ELR (cell line): ENCODE measurements at regions not wholly inside any gene's neighbourhood (a gene's known extent, or its start where the extent isn't known, plus 50 kb on each side); places are given as distances from the start of the nearest gene placed in this dataset.

Experiments used
- DNase-seq: peaks from one replicate; pipeline ENCODE4 v3.0.0-alpha.2; 2015; ENCODE audit warnings: low read depth

DNA sequence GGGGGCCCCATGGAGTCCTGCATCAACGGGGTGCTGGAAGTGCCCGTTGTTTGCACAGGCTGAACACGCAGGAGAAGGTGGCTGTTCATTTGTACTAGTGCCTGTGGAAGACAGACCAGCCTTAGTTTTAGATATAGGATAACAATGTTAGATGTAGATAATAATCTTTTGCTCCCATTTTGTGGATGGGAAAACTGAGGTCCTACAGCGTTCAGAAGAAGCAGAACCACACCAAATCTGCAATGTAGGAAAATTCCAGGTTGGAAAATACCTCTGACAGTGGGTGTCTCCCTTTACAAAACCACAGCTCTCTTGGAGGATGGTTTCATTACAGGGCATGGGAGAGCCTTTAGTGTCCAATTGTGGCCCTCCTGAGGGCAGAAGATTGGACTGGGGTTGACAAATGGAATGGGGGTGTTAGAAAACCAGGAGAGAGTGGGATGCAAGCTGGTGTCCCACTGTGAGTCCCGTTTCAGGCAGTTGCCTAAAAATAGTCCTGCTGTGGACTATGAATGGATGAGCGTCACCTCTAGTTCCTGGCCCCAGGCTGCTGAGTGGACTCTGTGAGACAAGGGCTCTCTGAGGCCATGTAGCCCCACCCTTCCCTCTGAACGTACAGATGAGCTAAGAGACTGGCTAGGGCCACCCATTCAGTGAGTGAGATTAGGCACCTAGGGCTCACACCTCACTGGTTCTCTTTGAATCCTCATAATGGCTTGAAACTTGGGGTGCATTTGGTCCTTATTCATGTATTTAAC lies 508.8 kb downstream of the MN1 start:
- no peak for DNase-seq

DNA sequence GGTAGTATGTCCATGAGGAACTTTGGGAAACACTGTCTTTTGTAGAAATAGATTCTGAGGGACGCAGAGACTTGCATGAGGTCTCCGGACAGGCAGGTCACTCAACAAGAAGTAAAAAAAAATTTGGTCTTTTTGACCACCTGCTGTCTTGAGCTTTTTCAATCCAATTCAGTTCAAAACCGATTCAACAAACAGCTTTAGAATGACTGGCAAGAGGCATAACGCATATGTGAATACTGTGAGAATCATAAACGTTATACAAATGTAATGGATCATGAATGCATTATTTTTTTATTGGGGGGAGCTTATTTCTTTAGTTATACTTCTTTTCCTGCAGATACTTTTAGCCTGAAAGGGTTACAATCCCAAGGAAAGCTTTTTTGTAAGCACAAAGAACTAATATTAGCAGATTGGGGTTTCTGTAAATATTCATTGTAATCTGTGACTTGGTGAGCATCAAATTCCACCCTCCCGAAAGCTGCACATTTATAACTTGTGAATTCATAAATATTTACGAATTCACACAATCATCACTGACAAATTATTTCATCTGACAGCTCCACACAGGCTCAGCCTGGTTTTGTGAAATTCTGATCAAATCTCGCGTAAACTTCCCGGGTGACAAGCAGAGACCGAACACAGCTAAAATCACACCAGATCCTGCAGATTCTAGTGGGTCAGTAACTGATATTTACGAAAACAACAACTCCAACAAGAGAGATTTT lies 507.7 kb downstream of the MN1 start:
- no peak for DNase-seq

DNA sequence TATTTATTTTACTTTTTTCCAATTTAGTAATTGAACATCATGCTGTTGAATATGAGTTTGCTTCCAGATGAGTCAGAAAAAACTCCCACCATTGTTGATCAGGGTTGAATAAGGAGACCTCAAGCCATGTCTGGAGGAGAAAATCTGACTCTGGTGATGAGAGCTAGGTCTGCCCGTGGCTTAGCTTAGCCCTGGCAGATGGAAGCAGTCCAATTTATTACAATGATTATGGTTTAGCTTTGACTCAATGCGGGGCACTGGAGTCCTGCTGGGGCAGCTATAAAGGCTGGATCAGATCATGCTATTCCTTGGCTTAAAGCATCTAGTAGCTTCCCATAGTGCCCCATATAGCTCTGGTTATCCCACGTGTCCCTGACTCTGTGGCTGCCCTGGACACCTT lies 506.5 kb downstream of the MN1 start:
- no peak for DNase-seq

DNA sequence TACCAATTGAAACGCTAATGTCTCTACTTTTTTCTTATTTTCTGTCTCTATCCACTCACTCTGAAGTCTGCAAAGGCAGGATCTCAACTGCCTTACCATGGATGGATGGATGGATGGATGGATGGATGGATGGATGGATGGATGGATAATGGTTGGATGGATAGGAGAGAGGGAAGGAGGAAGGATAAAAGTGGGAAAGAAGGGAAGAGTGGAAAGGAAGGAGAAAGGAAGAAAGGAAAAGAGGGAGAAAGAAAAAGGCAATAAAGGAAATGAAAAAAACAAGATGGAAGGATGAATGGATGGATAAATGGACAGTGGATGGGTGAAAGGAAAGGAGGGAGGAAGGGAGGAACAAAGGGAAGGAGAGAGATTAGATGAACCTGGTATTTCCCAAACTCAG lies 506.0 kb downstream of the MN1 start:
- DNase-seq, result no peak

DNA sequence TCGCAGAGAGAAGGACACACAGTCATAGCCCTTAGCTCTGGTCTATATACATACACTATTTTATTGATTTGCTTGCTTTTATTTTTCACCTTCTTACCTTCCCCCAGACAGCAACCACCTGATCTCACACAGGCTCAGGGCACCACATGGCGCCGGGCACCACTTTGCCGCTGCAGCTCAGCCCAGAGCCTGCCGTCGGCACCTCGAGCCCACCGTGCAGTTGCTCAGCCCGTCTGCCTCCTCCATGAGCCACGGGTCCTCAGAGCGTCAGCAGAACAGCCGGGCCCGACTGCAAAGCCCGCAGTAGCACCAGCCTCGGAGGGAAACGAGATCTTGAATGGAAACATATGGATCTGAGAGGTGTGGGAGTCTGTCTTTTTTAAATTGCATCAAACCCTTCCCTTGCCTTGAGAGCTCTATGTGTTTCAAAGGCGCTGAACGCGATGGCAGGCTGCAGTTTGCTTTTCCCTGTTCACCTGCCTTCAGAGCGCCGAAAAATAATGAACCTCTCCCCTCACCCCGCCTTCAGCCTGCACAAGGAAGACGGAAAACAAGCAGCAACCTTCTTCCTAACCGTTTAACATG lies 505.4 kb downstream of the MN1 start:
- no peak for DNase-seq

DNA sequence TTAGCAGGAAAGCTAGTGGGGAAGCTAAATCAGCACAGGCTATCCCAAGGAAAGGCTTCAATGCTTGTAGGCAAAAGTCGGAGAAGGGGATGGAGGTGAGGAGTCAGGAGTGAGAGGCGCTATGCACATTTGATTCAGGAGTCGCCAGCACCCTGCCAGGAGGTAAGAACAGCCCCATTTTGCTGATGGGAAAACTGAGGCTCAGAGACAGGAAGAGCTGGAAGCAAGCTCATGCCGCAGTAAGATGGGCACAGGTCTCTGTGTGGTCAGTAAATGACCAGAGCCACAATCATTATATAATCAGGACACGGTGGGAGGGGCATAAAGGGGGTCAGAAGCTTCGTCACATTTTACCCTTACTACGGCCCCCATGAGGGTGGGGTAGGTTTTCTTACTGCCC lies 504.4 kb downstream of the MN1 start:
- no peak for DNase-seq

DNA sequence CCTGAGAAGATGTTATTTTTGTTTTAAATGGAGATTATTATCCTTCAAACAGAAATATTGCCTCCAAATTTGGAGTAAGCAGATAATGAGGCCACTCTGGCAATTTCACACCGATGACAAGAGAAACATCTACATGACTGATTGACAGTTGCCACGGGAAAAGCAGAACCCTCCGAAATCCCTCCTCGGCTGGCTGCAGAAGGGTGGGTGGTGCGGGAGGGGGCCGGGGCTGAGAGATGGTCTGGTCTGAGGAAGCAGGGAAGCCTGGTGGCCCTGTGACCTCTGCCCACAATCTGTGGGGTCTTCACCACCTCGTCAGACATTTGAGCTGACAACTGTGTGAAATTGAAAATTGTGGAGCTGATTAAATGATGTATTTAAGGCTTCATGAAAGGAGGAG lies 503.2 kb downstream of the MN1 start:
- DNase-seq, result no peak

DNA sequence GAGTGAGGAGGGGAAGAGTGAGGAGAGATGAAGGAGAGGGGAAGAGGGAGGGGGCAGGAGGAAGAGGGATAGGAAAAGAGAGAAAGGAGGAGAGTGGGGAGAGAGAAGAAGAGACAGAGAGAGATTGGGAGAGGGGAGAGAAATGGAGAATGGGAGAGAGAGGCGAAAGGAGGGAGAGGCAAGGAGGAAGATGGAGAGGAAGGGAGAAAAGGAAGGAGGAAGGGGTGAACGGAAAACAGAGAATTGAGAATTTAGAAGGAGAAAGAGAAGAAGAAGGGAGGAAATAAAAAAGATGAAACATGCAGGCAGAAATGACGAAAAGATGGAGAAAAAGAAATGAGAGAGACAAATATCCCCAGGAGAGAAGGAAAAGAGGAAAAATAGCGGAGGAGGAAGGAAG lies 502.8 kb downstream of the MN1 start:
- no peak for DNase-seq

DNA sequence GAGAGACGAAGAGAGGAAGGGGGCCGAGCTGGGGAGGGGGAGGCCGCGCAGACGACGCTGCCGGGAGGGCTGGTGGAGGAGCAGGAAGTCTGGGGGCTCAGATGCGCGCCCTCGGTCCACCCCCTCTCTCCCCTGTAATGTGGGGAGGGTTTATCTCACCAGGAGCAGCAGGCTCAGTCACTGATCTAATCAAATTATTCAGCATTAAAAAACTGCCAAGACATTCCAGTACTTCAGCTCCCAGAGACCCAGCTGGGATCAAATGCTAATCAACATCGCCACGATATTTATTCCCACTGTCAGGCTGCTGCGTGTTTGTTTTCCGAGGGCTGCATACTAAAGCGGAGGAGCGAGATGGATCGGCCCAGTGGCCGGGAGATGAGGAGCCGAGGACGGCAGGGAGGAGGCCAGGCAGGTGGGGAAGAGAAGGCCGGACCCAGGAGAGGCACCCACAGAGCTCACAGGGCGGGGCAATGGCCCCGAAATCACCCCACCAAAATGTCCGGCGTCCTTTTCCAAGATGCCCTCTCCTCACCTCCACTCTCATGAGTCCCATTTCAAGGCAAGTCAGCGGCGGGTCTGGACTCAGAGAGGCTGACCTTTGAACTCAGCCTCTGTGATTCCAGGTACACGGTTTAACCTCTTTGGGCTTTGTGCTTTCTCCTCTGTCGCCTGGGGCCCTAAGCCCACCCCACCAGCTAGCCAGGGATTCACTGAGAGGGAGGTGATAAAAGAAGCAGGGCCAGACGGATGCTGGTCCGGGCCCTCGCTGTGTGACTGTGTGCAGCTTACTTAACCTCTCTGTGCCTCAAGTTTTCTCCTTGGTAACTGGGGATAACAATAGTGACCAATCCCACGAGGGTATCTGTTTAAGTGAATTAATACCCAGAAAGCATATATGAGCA lies 502.1 kb downstream of the MN1 start:
- DNase-seq, result no peak

DNA sequence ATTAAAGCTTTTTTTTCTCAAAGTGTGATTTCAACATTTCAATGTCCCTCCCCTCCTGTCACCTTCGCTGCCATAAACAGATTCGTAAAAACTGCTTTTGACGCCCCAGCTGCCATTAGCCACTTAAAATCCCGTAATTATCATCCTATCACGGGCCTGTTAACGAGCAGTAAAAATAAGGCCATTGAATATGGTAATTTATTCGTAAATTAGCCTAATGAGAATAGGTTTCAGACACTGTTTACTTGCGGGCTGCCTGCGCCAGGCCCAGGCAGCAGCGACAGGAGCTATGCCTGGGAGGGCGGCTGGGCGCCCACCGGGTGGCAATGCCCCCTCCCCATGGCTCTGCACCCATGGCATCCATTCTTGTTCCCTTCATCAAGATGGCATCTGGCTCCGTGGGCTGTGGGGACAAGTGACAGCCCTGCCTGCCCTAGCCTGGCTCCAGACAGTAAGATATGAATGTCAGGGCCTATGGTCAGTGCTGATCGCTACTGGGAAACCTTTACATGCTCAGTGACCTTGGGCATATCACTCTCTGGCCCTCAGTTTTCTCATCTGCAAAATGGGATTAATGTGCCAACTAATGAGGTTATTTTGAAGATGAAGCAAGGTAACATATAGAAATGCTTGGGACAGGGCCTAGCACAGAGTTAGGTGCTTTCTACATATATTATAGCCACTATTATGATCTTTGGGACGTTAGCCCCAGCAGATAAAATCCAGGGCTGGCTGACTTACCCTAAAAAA lies 500.8 kb downstream of the MN1 start:
- no peak for DNase-seq

DNA sequence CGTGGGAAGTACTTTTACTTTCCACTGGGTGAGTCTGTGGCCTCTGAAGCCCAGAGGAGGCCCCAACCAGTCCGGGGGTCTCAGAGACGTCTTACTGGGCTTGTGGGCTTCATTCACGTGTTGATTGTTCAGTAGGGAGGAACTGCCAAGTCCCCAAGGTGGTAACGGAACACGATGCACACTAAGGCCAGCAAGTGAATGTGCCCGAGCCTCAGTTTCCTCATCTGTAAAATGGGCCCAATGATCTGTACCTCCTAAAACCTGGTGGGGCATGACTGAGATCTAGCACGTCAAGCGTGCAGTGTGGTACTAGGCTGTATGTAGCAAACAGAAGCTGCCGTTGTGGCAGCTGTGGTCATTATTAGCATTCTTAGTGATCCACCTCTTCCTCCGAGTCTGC lies 499.1 kb downstream of the MN1 start:
- no peak for DNase-seq

DNA sequence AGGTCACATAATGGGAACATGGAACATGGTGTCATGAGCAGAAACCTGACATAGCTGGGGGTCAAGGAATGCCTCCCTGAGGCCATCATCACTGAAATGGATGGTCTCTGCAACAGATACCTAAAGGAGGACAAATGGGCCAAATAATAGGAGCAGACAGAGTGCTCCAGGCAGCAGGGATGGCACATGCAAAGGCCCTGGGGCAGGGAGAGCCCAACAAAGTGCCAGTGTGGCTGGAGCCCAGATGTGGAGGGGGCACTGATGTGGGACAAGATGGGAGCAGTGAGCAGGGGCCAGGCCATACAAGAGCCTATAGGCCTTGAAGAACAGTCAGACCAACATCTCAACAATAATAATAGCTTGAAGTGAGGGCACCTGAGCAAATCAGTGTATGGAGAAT lies 497.8 kb downstream of the MN1 start:
- no peak for DNase-seq

DNA sequence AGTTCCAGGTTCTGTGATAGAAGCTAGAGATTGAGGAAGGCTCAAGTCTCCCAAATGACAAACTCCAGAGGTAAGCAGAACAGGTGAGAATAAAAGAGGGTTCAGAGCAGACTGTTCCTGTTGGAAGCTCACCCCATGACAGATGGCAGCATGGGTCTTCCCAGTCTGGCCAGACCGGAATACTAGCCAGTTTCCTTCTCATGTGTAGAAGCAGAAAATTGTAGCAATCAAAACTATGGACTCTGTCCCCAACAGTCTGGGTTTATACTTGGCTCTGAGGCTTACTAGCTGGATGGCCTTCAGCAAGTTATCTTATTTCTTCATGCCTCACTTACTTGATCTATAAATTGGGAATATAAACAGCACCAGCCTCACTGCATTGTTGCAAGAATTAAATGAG lies 494.8 kb downstream of the MN1 start:
- no peak for DNase-seq

DNA sequence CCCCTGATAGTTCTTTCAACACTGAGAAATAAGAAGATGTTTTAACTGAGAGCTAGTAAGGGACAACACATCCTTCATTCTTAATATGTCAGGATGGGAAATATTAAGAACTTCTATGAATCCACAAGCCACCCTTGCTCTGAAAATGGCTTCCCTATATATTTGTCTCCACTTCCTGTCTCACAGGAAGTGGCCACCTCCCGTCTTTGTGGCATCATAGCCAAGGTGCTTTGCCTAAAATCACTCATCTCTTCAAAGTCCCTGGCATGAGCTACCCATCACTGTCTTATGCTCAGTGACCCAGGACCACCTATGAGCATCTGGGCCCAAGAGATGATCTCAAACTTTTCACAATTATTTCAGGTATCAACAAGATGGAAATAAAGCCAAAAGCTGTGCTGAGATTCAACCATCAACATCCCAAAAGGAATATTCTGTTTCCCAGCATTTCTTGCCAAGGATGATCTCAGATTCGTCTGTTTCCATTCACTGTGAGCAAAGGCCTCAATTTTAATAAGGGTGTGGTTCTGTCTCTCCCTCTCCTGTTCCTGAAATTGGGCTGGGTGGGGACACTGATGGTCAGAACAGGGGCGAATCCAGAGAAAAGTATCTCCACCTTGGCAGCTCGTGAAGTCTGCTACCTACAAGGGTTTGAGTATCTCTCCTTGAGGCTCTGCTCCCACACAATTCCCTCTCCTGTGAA lies 493.9 kb downstream of the MN1 start:
- no peak for DNase-seq

DNA sequence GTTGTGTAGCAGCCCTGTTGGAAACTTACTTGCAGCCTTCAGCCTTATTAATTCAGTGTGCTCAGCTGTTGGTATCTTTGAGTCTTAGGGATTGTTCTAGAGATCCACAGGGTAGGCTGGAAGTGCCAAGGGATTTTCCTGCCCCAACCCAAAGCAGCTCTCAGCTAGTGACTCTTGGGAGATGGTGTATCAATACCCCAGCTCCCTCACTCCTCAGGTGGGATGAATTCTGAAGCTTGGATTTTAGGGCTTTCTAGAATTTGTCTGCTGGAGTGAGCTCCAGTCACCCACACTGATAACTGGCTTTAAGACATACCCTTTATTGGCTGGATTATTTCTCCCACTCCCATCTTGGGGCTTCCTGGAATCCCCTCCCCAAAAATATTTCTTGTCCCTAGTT lies 493.0 kb downstream of the MN1 start:
- DNase-seq, result no peak

DNA sequence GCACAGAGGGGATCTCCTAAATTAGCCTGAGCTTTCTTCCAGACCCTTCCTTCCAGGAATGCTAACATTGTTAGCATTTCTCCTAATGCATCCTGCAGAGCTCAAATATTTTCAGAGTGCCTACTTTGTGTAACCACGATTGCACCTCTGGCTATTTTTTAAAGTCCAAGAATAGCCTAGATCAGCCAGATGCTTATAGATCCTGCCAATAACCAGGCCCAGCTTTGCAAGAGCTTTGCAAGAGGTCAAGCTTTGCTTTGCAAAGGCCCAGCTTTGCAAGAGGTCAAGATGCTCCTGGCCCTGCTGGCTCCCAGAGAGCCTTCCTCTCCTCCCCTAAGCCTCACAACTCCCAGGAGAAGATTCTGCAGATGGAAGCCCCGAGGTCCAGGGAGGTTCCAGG lies 491.9 kb downstream of the MN1 start:
- DNase-seq, result no peak

DNA sequence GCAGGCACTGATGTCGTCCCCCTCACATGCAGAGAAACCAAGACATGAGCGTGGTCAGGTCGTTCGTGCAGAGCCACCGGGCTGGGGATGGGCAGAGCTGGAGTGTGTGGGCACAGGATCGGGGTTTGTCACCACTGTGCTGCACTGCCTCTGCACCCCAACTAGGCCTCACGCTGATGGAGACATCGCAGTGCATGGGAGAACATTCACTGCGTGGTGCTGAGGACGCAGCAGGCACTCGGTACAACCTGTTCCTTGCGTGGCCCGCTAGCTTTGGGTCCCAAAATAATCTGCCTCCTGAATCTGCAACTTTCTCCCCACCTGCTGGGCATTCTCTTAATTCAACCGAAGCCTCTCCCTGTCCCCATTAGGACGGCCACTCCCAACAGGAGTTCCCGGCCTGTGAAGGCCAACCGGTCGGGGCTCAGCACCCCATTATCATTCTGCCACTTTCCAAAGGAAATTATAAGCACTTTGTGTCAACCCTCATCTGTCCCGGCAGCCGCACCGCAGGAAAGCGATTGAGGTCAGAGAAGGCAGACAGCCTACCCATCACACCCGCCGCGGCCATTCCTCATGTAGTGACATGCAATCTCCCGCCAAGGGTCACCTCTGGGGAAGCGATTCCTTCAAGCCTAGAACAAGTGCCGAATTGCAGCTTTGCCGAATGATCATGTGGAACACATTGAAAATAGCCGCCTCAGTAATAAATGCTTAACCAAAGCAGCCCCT lies 490.4 kb downstream of the MN1 start:
- no peak for DNase-seq

DNA sequence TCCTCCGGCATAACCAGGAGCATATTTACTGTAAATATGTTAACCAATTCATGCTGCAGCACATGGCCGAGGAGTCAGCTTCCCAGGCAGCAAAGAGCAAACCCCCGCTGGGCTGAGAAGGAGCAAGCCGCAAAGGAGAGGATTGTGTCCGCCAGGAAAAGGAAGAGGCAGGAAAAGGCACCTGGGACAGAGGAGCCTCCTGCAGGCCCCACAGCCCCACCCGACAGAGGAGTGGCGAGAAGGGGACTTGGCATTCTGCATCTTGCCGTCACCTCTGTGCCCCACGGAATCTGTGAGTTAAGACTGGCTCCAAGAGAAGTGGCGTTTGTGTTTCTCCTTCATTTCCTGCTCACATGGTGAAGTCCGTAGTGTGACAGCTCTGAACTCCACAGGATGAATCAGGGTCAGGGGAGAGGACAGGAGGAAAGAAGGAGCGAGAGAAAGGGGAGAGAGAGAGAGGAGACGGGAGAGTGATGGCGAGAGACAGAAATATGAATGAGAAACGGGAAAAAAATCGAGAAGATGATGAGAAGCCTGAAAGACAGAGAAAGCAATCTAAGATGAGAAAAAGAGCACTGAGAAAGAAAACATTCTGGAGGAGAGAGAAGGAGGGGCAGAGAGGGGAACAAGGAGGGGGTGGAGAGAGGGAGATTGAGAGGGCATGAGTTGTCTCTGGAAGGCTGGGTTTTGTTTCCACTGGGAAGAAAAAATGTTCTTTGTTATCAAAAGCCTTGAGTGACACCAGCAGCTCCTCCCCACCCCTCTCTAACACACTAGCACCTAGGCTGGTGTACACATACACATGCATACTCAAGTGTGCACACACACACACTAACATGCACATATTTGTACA lies 489.6 kb downstream of the MN1 start:
- no peak for DNase-seq

DNA sequence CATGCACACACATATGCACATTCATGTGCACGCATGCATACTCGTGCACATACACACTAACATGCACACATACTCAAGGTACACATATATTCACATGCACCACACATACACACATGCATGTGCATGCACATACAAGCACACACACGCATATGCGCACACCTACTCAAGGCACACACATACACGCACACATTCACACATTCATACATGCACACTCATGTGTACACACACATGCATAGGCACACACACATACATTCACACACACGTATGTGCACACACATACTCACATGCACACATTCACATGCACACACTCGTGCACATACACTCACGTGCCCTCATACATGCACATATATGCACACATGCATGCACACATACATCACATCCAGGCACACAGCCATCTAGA lies 489.0 kb downstream of the MN1 start:
- DNase-seq, result no peak
